Mesothelial cell of epicardium (in vitro differentiated cells): ENCODE measurements at regions not wholly inside any gene's neighbourhood (a gene's known extent, or its start where the extent isn't known, plus 50 kb on each side); places are given as distances from the start of the nearest gene placed in this dataset.

Experiments
- DNase-seq, 2 experiments: peaks; one replicate each; pipeline ENCODE4 v3.0.0; 2021; ENCODE audit warnings: low spot score in 2 of 2; ENCODE audit not compliant: unreplicated experiment in 2 of 2
- H3K27ac Mint-ChIP-seq: 2 replicates; pipeline ENCODE4 v1.8.0; 2021; ENCODE audit warnings: mixed read lengths
- H3K27me3 Mint-ChIP-seq: 2 replicates; pipeline ENCODE4 v1.8.0; 2021; ENCODE audit warnings: low read depth, mixed read lengths
- H3K36me3 Mint-ChIP-seq: 2 replicates; pipeline ENCODE4 v1.8.0; 2021; ENCODE audit warnings: mixed read lengths
- H3K4me1 Mint-ChIP-seq: 2 replicates; pipeline ENCODE4 v1.8.0; 2021; ENCODE audit warnings: mixed read lengths
- H3K4me3 Mint-ChIP-seq: 2 replicates; pipeline ENCODE4 v1.8.0; 2021; ENCODE audit warnings: mild to moderate bottlenecking, moderate library complexity, mixed read lengths
- H3K9me3 Mint-ChIP-seq: 2 replicates; pipeline ENCODE4 v1.8.0; 2021; ENCODE audit warnings: mixed read lengths
- TF ChIP-seq, protein P1 (sequence below): fragments of 200-600 bp; sonication (generic); IDR thresholded peaks from one replicate; pipeline ENCODE4 v1.5.0; 2021; ENCODE audit warnings: antibody characterized with exemption; ENCODE audit not compliant: unreplicated experiment

DNA sequence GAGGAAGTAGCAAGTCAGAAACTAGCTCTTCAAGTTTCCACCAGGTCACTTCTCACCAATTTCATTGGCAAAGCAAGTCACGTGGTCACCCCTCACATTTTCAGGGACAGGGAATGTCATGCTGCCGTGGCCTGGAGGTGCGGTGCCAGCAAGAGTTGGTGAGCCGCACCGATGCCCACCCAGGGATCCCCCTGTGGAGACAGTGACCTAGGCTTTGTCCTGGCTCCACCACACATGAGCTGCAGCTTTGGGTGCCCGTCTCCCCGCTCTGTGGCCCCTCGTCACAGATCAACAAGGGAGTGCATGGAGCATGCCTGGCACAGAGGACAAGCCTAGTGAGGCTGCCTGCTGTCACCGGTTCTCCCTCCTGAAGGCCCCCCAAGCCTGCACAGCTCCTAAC, 226.7 kb upstream of the PPP2R2D start:
- Mint-ChIP-seq H3K4me3 (no peak overlapping the region), H3K9me3 (peaks cover 12% of the 10 kb centered on the region), H3K4me1 (peaks cover 2% of the 10 kb centered on the region), H3K27me3 (peaks cover 26% of the 10 kb centered on the region), H3K27ac (no peak overlapping the region), H3K36me3 (no peaks in the 10 kb centered on the region)
- TF ChIP-seq, protein P1, sequence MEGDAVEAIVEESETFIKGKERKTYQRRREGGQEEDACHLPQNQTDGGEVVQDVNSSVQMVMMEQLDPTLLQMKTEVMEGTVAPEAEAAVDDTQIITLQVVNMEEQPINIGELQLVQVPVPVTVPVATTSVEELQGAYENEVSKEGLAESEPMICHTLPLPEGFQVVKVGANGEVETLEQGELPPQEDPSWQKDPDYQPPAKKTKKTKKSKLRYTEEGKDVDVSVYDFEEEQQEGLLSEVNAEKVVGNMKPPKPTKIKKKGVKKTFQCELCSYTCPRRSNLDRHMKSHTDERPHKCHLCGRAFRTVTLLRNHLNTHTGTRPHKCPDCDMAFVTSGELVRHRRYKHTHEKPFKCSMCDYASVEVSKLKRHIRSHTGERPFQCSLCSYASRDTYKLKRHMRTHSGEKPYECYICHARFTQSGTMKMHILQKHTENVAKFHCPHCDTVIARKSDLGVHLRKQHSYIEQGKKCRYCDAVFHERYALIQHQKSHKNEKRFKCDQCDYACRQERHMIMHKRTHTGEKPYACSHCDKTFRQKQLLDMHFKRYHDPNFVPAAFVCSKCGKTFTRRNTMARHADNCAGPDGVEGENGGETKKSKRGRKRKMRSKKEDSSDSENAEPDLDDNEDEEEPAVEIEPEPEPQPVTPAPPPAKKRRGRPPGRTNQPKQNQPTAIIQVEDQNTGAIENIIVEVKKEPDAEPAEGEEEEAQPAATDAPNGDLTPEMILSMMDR: no peak
- DNase-seq: no peak

DNA sequence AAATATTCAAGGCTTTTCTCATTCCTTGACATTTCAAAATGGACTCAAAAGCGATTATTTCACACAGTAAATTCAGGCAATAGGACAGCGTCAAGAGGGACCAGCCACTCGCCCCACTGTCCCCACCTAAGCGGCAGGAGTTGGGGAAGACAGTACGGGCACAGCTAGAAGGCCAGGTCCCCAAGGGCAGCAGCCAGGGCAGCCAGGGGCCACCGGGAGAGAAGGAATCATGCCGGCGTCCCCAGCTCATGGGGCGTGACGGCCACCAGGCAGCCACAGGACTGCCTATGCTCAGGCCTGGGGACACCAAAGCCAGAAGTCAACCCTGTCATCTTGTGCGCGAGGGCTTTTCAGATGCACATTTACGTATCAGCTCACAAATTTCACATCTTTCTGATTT, 225.7 kb upstream of the PPP2R2D start:
- Mint-ChIP-seq H3K9me3 (peaks cover 12% of the 10 kb centered on the region), H3K36me3 (no peaks in the 10 kb centered on the region), H3K4me1 (peaks cover 2% of the 10 kb centered on the region), H3K4me3 (no peak overlapping the region), H3K27me3 (peaks cover 23% of the 10 kb centered on the region), H3K27ac (no peak overlapping the region)
- no peak for DNase-seq
- TF ChIP-seq, protein P1: no peak

DNA sequence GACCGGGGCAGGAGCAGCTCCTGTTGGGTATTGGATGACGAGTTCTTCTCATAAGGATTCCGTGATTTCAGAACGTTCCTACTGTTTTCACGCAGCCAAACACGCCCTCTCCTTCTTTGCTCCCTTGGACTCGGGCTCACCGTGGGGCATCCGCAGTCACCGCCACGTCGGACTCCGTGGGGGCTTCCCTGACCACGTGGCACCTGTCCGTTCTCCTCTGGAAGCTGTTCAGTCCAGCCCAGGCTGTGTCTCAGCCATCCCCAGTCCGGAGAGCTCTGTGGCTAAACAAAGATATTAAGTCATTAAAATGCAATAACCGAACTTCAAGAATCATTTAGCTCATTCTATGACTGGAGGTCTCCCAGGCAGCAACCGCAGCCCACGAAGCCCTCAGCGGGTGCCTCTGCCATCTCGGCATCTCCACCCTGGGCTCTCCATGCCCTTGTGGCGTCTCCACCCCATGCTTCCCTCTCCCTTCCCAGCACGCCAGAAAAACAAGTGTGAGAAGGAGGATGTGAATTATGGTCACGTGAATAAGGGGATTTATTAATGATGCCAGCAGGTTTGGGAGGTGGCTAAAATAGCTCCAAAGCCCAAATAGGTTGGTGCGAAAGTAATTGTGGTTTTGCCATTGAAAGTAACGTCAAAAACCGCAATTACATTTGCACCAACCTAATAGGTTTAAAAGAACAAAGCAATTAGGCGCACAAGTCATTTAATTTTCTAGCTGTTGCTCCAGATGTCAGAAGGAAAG, 224.6 kb upstream of the PPP2R2D start:
- no peak for DNase-seq
- H3K4me1 Mint-ChIP-seq: peaks cover 3% of the 10 kb centered on the region
- H3K27ac Mint-ChIP-seq: no peak overlapping the region
- no peak overlapping the region for H3K4me3 Mint-ChIP-seq
- H3K36me3 Mint-ChIP-seq: no peaks in the 10 kb centered on the region
- peaks cover 24% of the 10 kb centered on the region for H3K27me3 Mint-ChIP-seq
- TF ChIP-seq, protein P1: no peak
- H3K9me3 Mint-ChIP-seq: peaks cover 7% of the 10 kb centered on the region

- no peak overlapping the region for H3K4me3 Mint-ChIP-seq
Measured at GRCh38 chr10:131676800-131677421, 223.9 kb upstream of the PPP2R2D start.

GRCh38 chr10:131677671-131678070, 223.1 kb upstream of the PPP2R2D start:
- Mint-ChIP-seq H3K36me3 (no peaks in the 10 kb centered on the region), H3K9me3 (no peaks in the 10 kb centered on the region), H3K27me3 (peaks cover 31% of the 10 kb centered on the region), H3K4me1 (peaks cover 5% of the 10 kb centered on the region), H3K4me3 (no peak overlapping the region), H3K27ac (no peak overlapping the region)
- TF ChIP-seq, protein P1: no peak
- no peak for DNase-seq

More at GRCh38 chr10:131676800-131677421, 223.9 kb upstream of the PPP2R2D start:
- H3K4me1 Mint-ChIP-seq: peaks cover 5% of the 10 kb centered on the region
- TF ChIP-seq, protein P1: no peak
- H3K27me3 Mint-ChIP-seq: peaks cover 26% of the 10 kb centered on the region
- H3K27ac Mint-ChIP-seq: no peak overlapping the region
- DNase-seq: no peak
- no peaks in the 10 kb centered on the region for H3K36me3 Mint-ChIP-seq
- H3K9me3 Mint-ChIP-seq: peaks cover 7% of the 10 kb centered on the region
